GM19023 (cell line): ENCODE measurements at regions not wholly inside any gene's neighbourhood (a gene's known extent, or its start where the extent isn't known, plus 50 kb on each side); places are given as distances from the start of the nearest gene placed in this dataset.
"Not testable (repeated sequence)": the region's sequence is repeated elsewhere in the genome, so short reads cannot be mapped to it uniquely, and the experiment has no call there.

ENCODE experiments used
- ATAC-seq: cut with Tn5 transposase; IDR thresholded peaks from one replicate; pipeline ENCODE4 v1.9.1; 2021; ENCODE audit warnings: mild to moderate bottlenecking, moderate library complexity; ENCODE audit not compliant: unreplicated experiment

DNA sequence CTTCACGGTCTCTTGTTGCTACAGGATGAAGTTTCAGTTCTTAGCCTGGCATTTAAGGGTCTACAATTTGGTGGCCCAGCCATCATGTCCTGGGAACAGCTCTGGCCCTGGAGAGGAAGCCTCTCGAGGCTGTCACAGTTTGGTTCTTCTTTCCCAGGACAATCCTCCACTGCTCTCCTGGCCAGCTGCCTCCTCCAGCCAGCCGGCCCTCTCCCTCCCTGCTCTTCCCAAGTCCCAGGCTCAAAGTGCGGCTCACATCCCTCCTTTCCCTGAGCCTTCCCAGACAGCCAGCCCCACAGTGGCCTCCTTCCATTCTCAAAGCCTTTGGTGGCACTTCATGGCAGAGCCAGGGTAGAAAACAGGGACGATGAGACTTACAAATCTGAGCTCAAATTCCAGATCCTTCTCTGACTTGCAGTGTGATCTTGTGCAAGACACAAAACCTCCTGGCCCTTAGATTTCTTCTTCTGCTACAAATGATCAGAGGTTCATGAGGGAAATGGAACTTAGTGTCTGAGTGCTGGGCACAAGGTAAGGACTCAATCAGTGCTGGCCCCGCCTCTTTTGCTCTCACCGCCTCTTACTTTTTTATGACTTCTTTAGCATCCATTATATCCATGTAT, 223.8 kb upstream of the ECI2 start:
- ATAC-seq: no peak

DNA sequence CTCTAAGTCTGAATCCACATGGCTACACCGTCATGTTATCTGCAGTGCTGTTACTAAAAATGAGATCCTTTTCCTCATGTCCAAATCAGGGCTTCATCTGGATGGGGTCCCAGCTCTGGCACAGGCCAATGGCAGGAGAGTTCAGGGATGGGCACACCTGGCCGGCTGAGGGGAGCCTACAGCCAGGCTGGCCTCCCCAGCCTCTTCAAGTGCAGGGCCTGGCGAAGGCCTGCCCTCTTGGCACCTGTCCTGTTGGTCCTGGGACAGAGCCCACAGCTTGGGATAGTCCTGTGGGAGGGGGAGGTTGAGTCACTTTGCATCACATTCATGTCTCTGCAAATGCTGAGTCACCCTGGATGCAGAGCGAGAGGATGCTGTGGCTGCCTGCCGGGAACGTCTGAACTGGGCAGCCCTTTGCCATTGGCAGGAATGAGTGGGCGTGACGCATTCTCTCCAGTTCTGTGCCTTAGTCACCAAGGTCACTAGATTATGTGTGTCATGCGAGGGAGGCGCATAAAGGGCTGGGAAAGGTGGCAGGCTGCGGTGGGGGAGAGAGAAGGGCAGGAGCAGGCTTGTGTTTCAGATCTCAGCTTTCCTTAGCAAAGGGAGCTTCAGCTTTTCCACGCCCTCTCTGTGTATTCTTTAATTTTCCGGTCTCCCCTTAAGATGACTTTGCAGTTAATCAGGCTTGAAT, 223.2 kb upstream of the ECI2 start:
- no peak for ATAC-seq

DNA sequence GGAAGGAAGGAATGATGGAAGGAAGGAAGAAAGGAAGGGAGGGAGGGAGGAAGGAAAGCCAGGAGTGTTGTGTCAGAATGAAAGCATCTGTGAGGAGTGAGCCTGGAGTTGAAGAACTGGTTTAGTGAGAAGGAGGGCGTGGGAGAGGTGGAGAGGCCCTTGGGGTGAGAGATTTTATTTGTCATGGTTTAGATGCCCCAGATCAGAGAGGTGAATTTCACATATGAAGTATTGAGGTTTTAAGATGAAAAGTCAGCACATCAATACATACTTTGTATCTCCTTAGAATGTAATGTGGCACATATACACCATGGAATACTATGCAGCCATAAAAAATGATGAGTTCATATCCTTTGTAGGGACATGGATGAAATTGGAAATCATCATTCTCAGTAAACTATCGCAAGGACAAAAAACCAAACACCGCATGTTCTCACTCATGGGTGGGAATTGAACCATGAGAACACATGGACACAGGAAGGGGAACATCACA, 222.3 kb upstream of the ECI2 start:
- ATAC-seq: not testable (repeated sequence)

DNA sequence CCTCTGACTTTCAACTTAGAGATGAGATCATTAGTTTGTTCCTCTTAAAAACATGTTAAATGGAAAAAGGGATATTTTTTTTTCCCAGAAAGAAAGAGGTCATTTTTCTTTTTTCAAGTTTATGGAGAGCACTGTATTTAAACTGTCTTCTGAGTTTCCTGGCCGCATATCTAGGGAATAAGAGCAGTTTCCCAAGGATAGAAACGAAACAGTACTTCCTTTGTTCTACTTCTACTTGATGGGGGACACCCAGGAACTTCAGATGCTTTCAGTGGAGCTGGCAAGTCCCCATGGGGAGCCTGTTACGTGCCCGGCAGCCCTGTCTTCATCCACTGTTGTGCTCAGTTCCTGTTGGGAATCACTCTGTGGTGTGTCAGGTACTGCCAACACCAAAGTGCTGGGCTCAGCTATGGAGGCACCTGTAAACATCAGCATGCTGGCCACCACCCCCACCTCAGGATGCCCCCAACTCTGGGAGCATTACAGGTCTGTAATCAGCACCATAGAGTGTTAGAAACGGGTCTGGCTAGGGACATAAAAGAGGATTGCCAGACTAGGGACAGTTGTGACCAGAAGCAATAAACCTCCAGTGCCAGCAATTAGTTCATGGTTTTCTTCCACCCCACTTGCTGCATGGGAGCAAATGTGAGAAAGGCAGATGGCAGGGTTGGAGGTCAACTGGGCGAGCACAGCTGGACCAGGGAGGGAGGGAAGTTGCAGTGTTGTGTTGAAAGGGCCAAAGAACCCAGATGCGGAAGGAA, 221.7 kb upstream of the ECI2 start:
- no peak for ATAC-seq

DNA sequence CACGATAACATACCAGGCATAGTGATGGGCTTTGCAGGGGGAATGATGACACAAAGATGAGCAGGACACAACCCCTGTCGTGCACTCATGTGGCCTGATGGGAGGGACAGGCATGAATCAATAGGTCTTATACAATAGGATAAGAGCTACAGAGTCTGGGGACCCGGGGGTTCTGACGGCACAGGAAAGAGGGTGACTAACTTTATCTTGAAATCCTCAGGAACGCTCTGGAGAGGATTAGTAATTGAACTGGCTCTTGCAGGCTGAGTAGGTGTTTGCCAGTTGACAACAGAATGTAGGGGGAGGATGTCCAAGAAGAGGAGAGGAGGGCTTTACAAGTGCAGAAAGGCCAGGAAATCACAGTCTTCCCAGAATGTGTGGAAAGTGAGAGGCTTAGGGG, 219.9 kb upstream of the ECI2 start:
- ATAC-seq: no peak

DNA sequence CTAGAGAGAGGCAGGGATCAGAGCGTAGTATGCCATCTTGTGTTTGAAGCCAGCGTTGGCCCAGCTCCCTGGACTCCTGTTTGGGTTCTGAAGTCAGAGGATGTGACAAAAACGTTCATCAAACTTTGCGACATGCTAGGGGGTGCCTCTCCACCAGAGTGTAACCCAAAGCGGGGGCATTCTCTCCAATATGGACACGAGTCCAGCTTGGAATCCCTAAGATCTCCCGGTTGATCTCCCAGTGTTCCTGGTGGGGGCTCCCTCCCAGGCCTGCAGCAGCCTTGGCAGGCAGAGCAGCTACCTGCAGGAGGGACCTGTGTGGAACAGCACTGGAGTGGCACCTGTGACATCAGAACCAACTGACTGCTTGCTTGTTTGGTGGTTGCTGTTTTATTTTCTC, 218.8 kb upstream of the ECI2 start:
- ATAC-seq: no peak

DNA sequence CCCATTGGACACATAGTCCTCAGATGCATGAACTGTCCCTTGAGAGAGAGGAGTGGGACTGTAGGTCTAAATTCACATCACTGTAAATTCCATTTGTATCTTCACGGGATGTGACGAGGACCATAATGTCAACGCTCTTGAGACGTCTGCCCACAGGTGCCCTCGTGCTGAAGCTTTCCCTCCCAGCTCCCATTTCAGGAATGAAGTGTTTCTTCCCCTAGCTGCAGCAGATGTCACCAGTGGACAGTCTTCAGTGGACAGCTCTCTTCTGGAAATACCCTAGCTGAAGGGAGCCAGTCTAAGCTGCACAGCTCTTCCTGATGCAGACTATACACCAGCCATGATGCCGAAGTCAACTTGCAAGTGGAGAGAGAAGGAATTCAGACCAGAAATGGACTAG, 217.4 kb upstream of the ECI2 start:
- ATAC-seq: no peak

DNA sequence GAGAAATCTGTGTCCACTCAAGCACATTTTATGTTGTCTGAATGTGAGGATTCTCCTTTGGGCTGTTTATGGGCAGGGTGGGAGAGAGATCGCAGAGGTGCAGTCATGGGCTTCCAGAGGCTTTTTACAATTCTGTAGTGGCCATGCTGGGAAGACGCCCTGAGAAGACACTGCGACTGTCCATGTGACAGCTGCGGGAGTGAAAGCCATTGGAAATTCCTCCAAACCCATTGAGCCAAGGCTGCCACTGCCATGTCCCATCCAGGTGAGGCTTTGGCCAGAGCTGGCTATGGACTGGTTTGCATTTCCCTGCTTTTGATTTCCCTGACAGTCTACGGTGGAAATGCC, 216.9 kb upstream of the ECI2 start:
- no peak for ATAC-seq

DNA sequence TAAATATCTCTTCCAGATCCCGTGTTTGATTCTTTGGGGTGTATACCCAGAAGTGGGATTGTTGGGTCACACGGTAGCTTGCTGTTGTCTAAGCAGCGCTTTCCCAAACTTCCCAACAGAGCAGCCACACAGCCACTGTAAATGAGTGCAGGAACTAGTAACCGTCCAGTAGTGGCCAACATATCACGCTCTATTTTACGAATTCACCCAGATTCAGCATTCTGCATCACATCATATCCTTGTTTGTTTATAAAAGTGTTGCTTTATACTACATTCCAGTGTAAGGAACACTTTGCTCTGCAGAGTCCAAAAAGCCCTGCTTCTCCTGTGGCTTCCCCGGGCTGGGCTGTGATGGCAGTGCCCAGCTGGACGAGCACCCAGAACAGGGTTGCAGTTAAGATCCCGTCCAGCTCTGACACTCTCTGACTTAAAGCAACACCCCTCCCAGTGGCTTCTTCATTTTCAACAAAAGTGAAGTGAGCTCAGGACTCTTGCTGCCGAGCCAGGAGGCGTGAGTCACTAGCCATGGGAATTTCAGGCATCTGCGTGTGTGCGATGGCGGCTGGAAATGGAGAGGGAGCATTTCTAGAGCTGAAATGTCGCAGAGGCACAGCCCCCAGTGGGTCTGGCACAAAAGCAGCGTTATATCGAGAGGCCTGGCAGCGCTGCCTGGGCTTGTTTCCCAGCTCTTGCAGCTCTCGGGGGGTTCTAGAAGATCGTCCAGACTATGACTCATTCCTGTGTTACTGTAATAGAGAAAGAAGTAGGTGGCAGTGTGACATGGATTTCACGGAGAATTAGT, 216.3 kb upstream of the ECI2 start:
- no peak for ATAC-seq

DNA sequence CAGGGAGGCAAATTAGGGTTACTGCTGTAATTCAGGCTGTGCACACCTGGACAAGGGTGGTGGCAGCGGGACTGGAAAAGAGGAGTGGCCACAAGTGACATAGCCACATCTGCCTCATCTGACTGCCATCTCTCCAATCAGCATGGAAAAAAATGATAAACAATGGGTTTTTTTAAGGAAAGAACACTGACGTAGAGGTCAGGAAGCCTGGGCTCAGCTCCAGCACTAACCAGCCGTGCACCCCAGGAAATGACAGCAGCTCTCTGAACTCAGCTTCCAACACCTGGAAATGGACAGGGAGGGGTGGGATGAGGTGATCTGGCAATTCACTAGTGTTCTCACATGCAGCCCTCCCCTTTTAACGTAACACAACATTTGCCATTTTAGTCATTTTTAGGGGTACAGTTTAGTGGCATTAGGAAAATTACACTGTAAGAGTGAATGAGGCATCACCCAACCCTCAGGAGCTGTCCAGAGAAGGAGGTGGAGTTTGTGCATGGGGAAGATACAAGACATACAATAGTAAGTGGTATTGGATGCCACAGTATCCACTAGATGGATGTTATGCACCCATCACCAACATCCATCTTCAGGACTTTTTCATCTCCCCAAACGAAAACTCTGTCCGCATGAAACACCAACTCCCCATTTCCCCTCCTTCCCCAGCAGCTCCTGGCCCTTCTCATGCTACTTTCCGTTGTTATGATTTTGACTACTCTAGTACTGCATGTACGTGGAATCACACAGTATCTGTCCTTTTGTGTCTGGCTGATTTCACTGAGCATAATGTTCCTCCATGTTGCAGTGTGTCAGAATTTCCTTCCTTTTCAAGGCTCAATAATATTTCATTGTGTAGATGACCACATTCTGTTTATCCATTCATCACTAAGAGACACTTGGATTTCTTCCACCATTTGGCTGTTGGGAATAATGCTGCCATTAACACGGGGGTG, 215.5 kb upstream of the ECI2 start:
- no peak for ATAC-seq

DNA sequence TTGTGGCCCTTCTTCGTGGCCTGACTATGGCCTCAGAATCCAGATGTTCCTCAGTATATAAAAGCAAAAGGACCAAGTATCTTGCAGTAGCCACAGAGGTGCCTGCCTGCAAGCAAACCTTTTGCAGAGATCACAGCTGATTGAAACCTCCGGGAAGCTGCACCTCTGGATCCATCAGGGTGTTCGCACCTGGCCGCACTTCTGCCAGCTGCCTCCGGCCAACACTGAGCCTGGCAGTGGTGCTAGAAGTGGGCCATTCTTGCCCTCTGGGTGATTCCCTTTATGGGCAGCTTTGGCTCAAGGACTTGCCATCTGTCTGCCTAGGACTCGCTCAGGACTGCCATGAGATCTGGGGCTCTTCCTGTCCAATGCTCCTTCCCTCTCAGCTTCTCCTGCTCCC, 214.6 kb upstream of the ECI2 start:
- no peak for ATAC-seq

DNA sequence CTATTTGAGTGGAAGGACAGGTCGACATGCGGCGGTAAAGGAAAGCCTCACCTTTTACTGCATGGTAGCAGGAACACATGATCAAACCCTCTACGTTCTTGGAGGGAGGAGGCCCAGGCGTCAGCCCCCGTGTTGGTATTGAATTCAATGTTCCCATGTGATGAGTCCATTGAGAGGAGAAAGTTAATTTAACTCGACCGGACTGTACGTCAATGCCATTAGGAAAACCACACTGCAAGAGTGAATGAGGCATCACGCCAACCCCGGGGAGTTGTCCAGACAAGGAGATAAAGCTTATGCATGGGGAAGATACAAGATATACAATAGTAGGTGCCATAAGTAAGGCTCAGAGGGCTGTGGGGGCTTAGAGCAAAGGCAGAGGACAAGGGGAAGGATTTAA, 213.9 kb upstream of the ECI2 start:
- ATAC-seq: no peak

DNA sequence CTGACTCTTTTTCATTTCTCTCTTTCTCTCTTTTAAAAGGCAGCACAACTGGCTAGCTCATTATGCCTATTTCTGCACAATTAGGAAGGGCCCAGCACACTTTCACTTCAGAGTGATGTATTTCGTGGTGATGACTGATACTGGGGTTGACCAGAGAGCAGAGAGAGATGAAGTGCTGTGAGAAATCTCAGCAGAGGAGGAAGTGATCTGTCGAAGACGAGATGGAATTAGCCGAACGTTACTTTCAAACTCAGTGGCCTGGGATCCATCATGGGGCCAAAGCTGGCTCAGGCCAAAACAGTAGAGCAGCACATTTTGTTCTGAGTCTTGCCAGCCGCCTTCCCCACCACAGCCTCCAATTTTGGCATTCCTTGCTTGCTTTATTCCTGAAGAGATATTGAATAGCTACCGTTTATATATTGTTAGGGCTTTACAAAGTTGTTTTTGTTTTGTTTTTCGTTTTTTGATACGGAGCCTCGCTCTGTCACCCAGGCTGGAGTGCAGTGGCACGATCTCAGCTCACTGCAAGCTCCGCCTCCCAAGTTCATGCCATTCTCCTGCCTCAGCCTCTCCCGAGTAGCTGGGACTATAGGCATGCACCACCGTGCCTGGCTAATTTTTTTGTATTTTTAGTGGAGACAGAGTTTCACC, 213.2 kb upstream of the ECI2 start:
- no peak for ATAC-seq

DNA sequence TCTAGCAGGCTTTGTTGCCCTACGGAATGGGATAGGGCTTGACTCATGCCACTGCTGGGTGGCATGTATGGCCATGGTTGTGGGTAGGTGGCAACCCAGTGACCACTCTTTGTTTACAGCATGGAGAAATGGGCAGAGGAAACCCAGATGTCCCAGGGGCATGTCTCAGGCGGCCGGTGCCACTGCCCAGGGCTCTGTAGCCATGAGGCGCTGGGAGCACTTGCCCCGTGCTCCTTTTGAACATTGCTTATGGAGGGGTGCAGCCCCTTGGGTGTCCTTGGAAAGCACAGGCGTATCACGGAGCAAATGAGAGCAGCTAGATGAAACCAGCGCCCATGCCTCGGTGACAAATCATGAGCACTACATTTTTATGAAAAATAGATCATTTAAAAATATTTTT, 212.5 kb upstream of the ECI2 start:
- no peak for ATAC-seq

DNA sequence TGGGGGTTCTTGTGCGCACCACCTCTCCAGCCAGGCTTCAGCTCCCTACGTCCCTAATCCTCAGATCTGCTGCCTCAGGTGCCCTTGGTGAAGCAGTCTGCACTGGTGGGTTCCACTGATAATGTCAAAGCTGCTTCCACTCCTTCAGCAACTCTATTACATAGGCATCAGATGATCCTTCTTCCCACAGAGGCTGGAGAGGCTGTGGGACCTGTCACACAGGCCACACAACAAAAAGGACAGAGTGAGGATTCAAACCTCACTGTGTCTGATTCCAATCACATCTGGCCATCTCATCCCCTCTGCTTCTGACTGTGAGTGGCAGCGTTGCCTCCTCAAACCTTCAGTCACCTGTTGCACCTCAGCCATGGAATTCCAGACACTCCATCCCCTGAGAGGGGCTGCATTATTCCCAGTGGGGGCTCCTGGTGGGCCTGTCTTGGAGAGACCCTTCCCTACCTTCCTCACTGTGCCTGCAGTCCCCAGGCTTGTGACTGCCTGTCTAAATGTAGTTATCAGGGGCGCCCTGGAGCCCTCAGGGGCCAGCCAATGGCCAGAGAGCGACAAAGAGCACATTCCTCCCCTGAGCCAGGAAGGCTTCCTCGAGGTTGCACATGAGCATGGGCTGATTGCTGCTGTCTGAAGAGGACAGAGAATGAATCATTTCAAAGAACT, 211.4 kb upstream of the ECI2 start:
- no peak for ATAC-seq

DNA sequence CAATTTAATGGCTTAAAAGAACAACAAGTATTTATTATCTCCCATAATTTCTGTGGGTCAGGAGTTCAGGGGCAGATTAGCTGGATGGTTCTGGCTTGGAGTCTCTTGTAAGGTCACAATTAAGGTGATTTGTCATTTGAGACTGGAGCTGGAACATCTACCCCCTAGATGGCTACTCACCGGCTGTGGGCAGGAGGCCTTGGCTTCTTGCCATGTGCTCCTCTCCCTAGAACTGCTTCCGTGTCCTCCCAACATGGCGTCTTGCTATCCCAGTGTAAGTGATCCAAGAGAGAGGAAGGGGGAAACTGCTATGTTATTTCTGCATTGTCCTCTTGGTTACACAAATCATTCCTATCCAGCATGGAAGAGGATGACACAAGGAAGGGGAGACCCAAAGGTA, 210.2 kb upstream of the ECI2 start:
- no peak for ATAC-seq

DNA sequence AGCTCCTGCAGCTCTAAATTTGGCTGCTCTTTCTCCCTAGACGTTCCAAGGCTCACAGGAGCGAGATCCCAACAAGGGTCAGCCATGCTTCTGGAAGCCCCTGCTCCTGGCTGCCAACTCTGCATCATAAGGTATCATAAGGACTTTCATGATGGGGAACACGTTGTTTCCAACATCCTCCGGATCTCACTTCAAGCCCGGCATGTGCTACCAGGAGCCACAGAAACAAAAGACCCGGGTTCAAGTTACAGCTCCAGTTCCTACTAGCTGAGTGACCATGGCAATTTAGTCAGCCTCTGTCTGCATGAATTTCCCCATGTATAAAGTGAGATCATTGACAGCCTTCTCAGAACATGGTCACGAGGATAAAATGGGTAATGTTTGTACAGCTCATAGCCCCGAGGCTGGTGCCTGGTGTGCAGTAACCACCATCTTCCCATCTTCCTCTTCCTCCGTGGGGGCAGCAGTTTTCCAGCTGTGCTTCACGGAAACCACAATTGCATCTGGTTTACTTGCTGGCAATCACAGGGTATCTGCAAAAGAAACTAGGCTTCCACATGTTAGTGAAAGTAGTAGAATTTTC, 209.0 kb upstream of the ECI2 start:
- ATAC-seq: no peak

DNA sequence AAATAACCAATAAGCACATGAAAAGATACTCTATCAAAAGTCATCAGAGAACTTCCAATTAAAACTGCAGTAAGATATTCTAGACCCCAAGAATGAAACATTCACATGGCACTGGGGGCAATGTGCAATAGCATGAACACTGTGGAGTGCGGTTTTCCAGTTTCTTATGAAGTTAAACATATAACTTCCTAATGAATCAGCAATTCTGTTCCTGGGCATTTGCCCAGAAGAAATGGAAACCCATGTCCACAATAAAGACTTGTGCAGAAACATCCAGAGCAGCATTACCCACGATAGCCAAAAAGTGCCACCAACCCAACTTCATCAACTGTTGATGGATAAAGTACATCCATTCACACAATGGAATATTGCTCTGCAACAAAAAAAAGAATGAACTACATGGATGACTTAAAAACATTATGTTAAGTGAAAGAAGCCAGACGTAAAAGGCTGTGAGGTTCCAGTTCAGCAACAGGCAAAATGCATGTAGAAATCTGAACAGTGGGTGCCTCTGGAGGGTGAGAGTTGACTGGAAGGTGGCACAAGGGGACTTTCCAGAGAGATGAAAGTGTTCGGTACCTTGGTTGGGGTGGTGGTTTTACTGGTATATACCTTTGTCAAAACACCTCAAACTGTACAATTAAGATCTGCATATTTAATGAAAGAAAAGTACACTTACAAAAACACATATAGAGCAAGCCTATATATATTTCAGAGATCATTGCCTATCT, 207.2 kb upstream of the ECI2 start:
- no peak for ATAC-seq
